ENCODE measurements at regions not wholly inside any gene's neighbourhood (a gene's known extent, or its start where the extent isn't known, plus 50 kb on each side); places are given as distances from the start of the nearest gene placed in this dataset.

GRCh38 chr10:111429288-111430028 lies 352.6 kb downstream of the ADRA2A start:
- Mint-ChIP-seq H3K36me3 (ENCODE audit: low read depth) (no peaks in the 10 kb centered on the region), H3K27ac (no peak overlapping the region), H3K27me3 (ENCODE audit: low read depth, poor library complexity) (no peaks in the 10 kb centered on the region), H3K4me1 (no peaks in the 10 kb centered on the region), H3K4me3 (no peak overlapping the region), H3K9me3 (no peaks in the 10 kb centered on the region)
- no peak for TF ChIP-seq CTCF (IDR thresholded peaks at IDR 0.05)
- DNase-seq = no peak

- no peak for DNase-seq
- no peaks in the 10 kb centered on the region for H3K9me3 Mint-ChIP-seq
- H3K27ac Mint-ChIP-seq = no peak overlapping the region
- H3K4me1 Mint-ChIP-seq = no peaks in the 10 kb centered on the region
- no peak for TF ChIP-seq CTCF (IDR thresholded peaks at IDR 0.05)
- H3K4me3 Mint-ChIP-seq = no peak overlapping the region
- H3K36me3 Mint-ChIP-seq (ENCODE audit: low read depth) = no peaks in the 10 kb centered on the region
- no peaks in the 10 kb centered on the region for H3K27me3 Mint-ChIP-seq (ENCODE audit: low read depth, poor library complexity)
Measured at GRCh38 chr10:111430070-111430469, 353.2 kb downstream of the ADRA2A start.

GRCh38 chr10:111432588-111432987 lies 355.8 kb downstream of the ADRA2A start:
- Mint-ChIP-seq H3K36me3 (ENCODE audit: low read depth) (no peaks in the 10 kb centered on the region), H3K4me3 (no peak overlapping the region), H3K4me1 (no peaks in the 10 kb centered on the region), H3K27me3 (ENCODE audit: low read depth, poor library complexity) (peaks cover 11% of the 10 kb centered on the region), H3K9me3 (no peaks in the 10 kb centered on the region), H3K27ac (no peak overlapping the region)
- TF ChIP-seq CTCF (IDR thresholded peaks at IDR 0.05) = no peak
- DNase-seq = no peak

GRCh38 chr10:111435871-111436270 lies 359.0 kb downstream of the ADRA2A start:
- no peaks in the 10 kb centered on the region for H3K36me3 Mint-ChIP-seq (ENCODE audit: low read depth)
- no peaks in the 10 kb centered on the region for H3K9me3 Mint-ChIP-seq
- H3K4me1 Mint-ChIP-seq = no peaks in the 10 kb centered on the region

GRCh38 chr10:111439034-111439842 lies 362.4 kb downstream of the ADRA2A start:
- no peak overlapping the region for H3K4me3 Mint-ChIP-seq
- no peak for TF ChIP-seq CTCF (IDR thresholded peaks at IDR 0.05)
- no peak overlapping the region for H3K27ac Mint-ChIP-seq
- H3K36me3 Mint-ChIP-seq (ENCODE audit: low read depth) = no peaks in the 10 kb centered on the region
- H3K27me3 Mint-ChIP-seq (ENCODE audit: low read depth, poor library complexity) = peaks cover 17% of the 10 kb centered on the region
- no peaks in the 10 kb centered on the region for H3K9me3 Mint-ChIP-seq
- H3K4me1 Mint-ChIP-seq = no peaks in the 10 kb centered on the region
- DNase-seq = no peak

More at GRCh38 chr10:111435871-111436270, 359.0 kb downstream of the ADRA2A start:
- Mint-ChIP-seq H3K27me3 (ENCODE audit: low read depth, poor library complexity) (peaks cover 14% of the 10 kb centered on the region), H3K27ac (no peak overlapping the region), H3K4me3 (no peak overlapping the region)
- DNase-seq = no peak
- no peak for TF ChIP-seq CTCF (IDR thresholded peaks at IDR 0.05)
